ENCODE measurements at regions not wholly inside any gene's neighbourhood (a gene's known extent, or its start where the extent isn't known, plus 50 kb on each side); places are given as distances from the start of the nearest gene placed in this dataset.
"Not testable (repeated sequence)": the region's sequence is repeated elsewhere in the genome, so short reads cannot be mapped to it uniquely, and the experiment has no call there.

DNA sequence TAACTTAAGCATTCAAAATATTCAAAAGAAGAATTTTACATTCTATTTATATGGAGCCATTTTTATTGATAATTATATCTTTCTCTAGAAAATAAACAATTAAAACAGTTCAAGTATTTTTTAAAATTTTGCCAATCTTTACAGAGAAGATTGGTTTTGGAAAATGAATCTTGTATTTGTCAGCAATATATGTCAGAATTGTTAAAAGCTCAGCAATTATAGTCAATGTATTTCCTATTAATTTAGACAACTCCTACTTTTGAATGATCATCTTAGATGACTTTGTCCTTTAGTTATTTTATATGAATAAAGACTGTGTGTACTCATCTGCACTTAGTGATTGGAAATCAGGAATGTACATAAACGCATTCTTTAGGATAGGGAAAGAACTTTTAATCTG, 223.9 kb upstream of the MAD2L1 start:
- no peak for DNase-seq

DNA sequence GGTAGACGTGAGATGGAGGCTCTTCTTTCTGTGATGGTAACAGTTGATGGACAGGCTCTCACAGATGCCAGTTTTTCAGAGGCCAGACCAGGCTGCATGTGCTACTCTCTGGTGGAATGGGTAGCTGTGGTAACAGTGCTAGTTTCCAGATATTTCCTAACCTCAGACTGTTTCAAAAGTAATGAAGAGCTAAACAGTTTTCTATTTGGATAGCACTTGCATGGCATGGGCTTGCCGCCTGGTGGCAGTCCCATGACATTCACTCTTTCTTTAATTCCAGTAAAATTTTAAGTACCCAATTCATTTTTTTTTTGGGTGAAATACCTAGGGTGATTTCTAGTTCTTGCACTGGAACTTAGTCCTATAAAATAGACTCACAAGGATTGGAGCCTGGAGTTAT, 220.2 kb upstream of the MAD2L1 start:
- DNase-seq: no peak

DNA sequence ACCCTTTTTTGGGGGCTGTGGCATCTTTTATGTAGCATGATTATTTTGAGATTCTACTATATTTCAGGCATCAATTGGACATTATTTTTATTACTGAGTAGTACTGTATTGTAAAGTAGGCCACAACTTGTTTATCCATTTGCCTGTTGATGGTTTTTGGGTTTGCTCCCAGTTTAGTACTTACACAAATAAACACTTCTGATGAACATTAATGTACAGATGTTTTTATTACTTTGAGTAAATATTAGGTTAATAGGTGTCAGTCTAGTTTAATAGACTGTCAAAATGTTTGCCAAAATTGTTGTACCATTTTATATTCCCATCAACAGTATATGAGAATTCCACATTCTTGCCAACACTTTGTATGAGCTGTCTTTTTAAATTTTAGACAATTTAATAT, 214.9 kb upstream of the MAD2L1 start:
- no peak for DNase-seq

DNA sequence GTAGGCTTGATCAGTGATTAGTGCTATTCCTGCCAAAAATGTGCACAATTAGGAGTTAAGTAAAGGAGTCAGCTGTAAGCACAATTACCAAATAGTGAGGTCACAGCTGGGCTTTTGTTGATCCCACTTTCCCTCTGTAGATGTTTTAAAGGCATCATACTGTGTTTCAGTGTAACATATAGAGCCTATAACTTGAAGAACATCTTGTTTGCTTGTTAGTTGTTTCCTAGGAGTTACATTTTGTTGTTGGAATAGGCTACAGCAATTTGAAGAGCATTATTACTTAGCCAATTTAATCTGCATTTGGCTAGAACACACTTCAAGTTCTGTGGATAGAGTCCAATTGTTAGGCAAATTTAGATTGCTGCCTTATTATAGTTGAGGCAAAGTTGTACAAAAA, 210.7 kb upstream of the MAD2L1 start:
- DNase-seq: no peak

DNA sequence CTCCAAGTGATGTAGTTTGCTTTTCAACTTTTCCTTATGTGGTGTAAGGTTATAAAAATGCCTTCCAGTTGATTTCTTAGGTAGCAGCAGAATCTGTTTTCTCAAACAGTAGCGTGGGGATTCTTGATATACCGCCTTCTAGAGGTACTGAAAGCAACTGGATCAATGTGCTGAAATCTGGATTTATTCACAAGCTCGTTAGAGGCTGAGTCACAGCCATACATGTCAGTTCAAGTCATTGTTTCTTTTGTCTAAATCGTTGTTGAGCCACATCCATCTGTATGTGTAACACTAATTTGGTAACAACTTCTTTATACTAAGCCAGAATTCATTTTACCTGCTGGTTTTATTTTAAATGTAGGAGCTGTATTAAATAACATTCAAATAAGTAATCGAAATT, 200.0 kb upstream of the MAD2L1 start:
- no peak for DNase-seq

DNA sequence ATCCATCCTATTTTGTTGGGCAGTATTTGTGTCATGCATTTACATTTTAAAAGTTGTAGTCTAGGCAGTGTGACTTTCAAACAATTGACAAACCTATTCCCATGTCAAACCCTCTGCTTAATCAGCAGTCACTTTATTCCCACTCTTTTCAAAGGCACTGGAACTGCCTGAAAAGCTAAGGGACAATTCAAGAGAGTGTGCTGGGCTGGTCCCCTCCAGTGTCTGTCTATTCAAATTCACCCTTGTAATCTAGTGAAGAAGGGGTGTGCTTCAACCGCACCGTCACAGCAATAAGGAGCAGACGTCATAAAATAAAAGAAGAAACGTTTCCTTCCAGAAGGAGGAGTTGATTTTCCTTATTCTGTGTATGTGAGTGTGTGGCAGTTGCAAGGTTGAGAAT, 197.0 kb upstream of the MAD2L1 start:
- DNase-seq: no peak

DNA sequence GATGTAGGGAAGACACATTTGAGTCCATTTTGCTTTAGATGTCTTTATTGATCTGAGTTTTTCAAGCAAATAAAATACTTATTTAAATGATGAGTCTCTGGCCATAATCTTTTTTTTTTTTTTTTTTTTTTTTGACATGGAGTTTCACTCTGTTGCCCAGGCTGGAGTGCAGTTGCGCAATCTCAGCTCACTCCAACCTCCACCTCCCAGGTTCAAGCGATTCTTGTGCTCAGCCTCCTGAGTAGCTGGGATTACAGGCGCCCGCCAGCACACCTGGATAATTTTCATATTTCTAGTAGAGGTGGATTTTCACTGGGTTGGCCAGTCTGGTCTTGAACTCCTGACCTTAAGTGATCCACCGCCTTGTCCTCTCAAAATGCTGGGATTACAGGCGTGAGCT, 194.5 kb upstream of the MAD2L1 start:
- DNase-seq: no peak

DNA sequence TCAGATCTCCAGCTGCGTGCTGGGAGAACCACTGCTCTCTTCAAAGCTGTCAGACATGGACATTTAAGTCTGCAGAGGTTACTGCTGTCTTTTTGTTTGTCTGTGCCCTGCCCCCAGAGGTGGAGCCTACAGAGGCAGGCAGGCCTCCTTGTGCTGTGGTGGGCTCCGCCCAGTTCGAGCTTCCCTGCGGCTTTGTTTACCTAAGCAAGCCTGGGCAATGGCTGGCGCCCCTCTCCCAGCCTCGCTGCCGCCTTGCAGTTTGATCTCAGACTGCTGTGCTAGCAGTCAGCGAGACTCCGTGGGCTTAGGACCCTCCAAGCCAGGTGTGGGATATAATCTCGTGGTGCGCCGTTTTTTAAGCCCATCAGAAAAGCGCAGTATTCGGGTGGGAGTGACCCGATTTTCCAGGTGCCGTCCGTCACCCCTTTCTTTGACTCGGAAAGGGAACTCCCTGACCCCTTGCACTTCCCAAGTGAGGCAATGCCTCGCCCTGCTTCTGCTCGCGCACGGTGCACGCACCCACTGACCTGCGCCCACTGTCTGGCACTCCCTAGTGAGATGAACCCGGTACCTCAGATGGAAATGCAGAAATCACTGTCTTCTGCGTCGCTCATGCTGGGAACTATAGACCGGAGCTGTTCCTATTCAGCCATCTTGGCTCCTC, 189.6 kb upstream of the MAD2L1 start:
- not testable (repeated sequence) for DNase-seq

DNA sequence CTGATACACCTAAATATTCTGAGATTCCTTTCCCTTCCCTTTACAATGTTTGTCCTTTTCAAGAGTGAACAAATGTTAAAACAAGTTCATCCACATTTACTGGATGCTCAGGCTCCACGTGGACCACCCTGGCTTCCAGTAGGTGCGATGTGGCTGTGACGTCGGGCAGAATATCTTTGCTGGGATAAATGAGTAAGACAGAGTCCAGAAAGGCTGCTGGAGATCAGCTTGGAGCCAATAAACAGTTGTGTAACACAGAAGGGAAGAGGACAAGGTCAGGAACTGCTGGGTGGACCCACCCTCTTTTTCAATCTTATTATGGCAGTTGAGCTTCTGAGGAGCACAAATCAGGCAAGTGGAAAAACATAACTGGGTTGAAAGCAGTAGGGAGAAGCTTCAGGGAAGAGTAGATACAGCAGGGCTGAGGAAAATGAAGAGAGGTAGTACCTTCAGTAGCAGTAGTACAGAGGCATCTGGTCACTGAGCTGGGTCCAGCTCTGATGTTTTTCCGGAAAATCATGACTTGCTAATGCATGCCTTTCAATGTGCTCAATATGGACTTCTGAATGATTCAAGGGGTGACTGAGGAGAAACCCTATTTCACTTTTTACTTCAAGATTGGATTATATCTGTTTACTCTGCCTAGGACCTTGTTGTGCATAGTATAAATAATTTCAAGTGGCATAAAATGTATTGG, 171.8 kb upstream of the MAD2L1 start:
- DNase-seq: no peak

DNA sequence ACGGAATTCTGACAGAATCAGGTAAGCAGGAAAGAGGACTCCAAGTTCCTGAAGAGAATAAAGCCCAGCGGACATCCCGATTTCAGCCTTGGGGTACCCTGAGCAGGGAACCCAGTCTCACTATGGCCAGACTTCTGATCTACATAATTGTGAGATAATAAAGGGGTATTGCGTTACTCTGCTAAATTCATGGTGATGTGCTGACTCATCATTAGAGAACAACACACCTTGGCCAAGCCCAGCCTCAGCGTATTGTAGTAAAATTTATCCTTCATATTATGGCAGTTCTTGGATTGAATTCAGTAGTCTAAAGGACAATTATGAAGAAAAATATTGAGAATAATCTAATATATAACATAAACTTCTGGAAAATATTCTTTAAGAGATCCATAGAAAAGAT, 170.2 kb upstream of the MAD2L1 start:
- DNase-seq: no peak

DNA sequence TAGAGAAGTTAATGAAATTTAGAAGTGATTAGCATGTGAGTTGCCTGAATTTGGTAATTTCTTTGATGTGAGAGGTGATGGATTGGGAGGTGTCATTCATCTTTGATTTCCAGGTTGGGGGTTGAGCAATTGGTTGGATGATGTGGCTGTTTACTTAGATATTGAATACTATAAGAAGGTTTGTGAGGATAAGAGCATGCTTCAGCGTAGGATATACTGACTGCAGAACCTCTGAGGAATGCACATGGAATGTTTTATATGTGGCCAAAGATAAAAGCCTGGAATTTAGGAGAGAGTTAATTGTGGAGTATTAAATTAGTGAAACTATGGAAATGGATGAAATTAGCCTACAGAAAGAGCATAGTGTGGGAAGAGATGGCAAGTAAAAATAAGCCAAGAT, 165.4 kb upstream of the MAD2L1 start:
- no peak for DNase-seq

DNA sequence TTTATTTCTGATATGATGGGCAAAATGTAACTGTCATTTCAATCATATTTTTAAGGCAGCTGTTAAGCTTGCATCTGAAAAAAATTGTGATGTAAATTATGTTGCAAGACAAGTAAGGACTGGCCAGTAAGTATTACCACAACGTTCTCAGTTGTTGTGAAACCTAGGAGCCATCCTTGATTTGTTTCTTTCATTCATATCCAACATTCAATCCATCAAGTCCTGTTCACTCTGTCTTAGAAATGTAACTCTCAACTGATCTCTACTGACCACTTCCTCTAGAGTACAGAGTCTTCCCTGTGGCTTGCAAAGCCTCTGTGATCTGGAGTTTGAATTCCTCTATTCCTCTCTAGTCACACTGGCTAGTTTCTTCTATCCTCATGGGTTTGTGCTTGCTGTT, 161.4 kb upstream of the MAD2L1 start:
- DNase-seq: no peak

DNA sequence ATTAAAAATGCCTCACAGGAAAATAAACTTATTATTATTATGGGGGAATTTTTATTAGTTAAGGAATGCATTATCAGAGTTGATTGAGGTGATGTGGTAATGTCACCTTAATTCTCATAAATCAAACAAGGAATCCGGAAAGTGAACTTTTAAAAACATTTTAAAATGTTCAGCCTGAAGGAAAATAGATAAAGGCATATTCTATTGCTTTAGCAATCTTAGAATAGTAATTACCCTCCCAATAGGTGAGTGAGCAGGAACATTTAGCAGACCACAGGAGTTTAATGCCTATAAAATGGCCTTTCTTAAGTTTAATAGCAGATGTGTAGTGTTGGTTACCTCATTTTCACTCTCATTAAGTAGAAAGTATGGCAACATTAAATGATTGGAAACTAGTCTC, 160.9 kb upstream of the MAD2L1 start:
- no peak for DNase-seq

DNA sequence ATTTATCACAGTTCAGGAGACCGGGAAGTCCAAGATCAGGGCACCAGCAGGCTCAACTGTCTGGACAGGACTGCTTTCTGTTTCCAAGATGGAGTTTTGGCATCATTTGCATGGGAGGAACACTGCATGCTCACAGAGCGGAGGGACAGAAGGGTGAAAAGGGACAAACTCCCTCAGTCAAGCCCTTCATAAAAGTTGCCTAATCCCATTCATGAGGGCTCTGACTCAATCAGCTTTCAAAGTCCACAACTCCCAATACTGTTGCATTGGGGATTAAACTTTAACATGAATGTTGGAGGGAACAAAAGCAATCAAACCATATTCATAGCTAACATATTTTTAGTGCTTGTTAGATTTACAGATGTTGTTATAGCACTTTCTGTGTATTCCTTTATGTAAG, 158.9 kb upstream of the MAD2L1 start:
- DNase-seq: no peak

DNA sequence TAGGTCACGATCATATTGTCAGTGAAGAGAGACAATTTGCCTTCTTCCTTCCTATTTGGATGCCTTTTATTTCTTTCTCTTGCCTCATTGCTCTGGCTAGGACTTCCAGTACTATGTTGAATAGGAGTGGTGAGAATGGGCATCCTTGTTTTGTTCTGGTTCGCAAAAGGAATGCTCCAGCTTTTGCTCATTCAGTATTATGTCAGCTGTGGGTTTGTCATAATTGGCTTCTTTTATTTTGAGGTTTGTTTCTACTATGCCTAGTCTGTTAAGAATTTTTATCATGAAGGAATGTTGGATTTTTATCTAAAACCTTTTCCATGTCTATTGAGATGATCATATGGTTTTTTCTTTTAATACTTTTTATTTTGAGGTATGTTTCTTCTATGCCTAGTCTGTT, 152.3 kb upstream of the MAD2L1 start:
- no peak for DNase-seq

DNA sequence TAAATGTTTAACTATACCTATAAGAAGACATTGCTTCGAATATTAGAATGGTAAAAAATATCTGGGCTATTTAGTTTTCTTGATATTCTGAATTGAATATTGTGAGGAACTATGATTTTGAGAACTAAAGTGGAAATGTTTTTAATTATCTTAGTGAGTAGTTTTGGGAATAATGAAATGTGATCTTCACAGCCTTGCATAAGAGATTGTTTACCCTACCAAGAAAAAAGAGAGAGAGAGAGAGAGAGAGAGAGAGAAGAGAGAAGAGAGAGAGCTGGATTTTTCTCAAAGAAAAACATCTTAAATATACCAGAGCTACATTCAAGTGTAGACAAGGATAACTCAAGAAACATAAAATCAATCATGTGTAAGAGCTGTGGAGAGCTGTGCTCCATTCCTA, 148.7 kb upstream of the MAD2L1 start:
- DNase-seq: no peak

DNA sequence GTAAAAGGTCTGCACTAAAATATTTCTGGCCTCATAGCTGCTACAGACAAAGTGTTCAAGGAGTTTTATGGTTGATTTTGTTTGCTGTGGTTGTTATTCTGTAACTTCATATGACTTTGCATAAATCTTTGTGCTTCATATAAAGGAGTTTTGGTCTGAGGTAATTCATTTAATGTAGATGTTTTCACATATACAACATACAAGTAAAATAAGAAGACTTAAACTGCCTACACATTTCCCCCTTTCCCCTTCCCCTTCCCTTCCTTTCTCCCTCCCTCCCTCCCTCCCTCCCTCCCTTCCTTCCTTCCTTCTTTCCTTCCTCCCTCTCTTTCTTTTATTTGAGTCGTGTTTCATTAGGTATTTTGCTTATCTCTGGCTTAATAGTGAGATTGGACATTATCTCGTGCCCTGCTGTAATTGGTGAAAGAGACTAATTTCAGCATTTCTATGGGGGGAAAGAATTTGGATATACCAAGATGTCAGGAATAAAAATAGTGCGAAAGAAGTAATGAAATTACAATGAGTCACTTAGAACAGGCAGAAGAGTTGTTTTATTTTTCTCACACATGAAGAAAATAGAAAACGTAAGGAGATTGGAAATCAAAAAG, 144.9 kb upstream of the MAD2L1 start:
- no peak for DNase-seq

DNA sequence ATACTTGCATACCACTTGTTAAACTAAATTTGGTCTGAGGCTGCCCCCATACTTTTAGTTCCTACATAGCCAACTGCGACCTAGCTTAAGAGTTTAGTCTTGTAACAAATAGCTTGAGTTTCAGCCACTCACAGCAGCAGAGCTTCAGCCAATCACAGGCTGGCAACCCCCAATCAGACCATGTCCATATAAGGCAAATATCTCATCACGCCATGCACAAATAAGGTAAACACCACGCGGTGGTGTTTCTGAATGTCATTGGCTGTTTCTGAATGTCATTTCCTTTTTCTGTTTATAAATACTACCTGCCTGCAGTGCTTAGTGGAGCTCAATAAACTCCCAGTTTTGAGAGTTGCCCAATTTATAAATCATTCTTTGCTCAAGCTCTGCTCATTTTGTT, 143.1 kb upstream of the MAD2L1 start:
- no peak for DNase-seq

DNA sequence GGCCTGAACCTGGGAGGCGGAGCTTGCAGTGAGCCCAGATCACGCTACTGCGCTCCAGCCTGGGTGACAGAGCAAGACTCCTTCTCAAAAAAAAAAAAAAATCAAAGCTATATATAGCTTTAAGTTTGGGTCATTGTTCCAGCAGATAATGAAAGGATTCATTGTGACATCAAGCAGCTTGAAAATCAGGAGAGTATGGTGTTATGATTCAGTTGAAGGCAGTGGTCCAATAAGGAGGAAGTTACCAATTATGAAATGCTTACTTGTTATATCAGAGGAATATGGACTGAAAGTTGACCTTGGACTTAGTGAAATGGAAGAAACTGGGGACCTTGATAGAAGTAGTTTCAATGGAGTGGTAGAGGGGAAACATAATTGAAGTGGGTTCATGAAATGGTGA, 140.4 kb upstream of the MAD2L1 start:
- DNase-seq: no peak

DNA sequence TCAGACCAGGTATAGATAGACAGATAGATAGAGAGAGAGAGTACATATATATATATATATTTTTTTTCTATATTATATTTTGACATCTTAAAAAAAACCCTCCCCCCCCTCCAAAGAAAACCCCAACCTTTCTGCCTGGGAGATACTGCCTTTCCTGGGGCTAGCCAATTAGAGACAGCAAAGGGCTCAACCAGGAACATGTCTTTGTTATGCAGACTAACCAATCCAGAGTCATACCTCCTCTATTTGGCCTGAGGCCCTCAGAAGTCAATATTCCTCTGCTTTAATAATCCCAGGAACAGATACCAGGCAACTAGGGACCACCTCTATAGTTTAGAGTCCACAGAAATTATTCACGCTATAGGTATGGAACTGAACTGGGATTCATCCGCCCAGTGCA, 135.6 kb upstream of the MAD2L1 start:
- no peak for DNase-seq

DNA sequence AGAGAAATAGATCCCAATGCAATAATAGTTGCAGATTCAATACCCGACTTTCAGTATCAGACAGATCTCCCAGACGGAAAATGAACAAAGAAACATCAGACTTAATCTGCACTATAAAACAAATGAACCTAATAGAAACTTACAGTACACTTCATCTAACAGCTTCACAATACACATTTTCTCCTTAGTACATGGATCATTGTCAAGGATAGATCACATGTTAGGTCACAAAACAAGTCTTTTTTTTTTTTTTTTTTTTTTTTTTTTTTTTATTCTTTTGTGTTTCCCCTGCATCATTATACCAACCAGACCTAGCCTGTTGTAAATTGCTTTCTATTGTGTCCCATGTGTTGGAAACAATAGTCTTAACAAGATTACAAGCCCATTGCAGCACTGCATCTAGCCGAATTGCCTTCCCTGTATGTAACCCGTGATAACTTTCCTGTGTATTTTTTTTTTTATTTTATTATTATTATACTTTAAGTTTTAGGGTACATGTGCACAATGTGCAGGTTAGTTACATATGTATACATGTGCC, 134.0 kb upstream of the MAD2L1 start:
- DNase-seq: not testable (repeated sequence)

DNA sequence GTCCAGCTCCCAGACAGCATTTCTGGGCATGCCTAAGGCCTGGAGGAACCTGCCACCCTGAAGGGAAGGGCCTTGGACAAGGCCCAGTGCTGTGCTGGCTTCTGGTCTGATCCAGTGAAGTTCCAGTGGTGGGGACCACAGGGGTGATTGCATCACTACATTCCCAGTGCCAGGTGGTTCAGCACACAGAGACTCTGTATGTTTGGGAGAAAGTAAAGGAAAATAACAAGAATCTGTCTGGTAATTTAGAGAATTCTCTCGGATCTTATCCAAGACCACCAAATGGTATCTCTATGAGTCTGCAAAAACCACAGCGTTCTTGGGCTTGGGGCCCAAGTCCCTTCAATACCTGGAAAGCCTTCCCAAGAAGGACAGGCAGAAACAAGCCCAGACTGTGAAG, 131.8 kb upstream of the MAD2L1 start:
- no peak for DNase-seq

DNA sequence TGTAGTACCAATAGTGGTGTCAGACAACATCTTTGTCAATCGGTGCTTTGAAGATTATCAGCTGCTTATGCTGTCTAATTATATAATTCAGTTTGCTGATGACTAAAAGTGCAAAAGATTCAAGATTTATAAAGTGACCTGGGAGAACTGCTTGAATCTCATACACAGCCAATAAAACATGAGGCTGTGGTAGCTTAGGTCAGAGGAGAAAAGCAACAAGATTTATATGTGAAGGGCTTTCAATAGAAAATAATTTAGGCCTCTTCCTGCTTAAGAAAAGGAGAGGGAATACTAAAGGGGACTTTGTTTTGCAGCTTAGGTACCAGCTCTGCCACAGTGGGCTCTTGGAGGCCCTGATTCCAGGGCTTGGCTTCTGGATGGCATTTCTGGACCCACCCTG, 111.0 kb upstream of the MAD2L1 start:
- DNase-seq: no peak

DNA sequence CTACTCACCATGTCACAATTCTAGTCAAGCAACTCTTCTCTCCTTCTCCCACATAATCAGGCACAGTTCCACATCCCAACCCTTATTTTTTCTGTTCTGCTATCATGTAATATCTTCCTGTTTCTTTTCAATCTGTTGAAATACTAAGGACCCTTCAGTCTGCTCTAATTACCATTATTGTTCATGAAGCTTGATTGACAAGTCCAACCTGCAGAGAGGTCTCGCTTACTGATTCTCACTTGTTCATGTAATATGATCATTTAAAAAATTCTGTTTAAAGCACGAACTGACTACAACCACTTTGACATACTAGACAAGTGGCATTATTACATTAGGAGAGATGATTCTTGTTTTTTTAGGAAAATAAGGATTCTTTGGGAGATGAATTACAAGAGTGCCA, 108.6 kb upstream of the MAD2L1 start:
- no peak for DNase-seq

DNA sequence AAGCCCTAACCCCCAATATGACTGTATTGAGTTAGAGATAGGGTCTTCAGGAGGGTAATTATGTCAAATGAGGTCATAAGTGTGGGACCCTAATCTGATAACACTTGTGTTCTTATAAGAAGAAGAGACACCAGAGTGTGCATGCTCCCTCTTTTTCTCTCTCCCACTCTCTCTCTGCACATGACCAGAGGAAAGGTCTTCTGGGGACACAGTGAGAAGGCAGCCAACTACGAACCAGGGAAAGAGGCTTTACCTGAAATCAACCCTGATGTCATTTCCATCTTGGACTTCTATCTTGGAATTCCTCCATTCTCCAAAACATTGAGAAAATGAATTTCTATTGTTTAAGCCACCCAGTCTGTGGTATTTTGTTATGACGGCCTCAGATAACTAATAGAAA, 97.2 kb upstream of the MAD2L1 start:
- no peak for DNase-seq
